ENCODE measurements at regions not wholly inside any gene's neighbourhood (a gene's known extent, or its start where the extent isn't known, plus 50 kb on each side); places are given as distances from the start of the nearest gene placed in this dataset.
"Not testable (repeated sequence)": the region's sequence is repeated elsewhere in the genome, so short reads cannot be mapped to it uniquely, and the experiment has no call there.

DNA sequence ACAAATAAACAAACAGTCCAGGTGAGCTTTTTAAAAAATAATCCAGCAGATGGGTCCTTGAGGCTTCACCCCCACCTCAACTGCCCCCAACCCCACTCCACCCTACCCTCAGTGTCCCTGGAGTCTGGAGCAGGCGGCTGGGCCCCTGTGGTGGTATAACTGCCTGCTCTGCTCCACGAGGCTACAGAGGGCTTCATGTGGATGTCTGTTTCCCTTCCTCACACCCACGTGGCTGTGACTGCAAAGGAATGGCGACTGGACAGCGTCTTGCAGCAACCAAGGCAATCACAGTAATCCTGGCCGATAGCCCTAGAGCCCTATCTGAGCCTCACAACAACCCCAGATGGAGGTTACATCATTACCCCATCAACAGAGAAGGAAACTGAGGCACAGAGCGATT is 76.5 kb downstream of the SLC2A10 start:
- ATAC-seq (ENCODE audit: low FRiP score): peak; percentile 6
- DNase-seq (ENCODE audit: low spot score): no peak
- TF ChIP-seq, protein P1, sequence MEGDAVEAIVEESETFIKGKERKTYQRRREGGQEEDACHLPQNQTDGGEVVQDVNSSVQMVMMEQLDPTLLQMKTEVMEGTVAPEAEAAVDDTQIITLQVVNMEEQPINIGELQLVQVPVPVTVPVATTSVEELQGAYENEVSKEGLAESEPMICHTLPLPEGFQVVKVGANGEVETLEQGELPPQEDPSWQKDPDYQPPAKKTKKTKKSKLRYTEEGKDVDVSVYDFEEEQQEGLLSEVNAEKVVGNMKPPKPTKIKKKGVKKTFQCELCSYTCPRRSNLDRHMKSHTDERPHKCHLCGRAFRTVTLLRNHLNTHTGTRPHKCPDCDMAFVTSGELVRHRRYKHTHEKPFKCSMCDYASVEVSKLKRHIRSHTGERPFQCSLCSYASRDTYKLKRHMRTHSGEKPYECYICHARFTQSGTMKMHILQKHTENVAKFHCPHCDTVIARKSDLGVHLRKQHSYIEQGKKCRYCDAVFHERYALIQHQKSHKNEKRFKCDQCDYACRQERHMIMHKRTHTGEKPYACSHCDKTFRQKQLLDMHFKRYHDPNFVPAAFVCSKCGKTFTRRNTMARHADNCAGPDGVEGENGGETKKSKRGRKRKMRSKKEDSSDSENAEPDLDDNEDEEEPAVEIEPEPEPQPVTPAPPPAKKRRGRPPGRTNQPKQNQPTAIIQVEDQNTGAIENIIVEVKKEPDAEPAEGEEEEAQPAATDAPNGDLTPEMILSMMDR (IDR thresholded peaks at IDR 0.05): no peak

DNA sequence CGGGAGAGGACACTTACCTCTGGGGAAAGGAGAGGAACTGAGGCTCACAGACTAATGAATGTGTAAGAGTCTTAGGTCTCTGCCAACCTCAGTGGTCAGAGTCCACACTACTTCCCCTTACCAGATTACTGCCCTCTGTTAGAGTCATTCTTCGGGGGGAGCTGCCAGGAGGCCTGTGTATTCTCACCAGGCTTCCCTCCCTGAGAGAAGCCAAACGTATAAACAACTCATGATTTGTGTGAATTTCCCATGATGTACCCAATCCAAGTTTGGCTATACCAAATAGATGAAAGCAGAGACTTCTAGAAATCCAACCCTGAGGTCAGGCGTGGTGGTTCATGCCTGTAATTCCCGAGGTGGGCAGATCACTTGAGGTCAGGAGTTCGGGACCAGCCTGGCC is 77.1 kb downstream of the SLC2A10 start:
- ATAC-seq (ENCODE audit: low FRiP score) (no peak), DNase-seq (ENCODE audit: low spot score) (no peak)
- TF ChIP-seq, protein P1 (IDR thresholded peaks at IDR 0.05): no peak

DNA sequence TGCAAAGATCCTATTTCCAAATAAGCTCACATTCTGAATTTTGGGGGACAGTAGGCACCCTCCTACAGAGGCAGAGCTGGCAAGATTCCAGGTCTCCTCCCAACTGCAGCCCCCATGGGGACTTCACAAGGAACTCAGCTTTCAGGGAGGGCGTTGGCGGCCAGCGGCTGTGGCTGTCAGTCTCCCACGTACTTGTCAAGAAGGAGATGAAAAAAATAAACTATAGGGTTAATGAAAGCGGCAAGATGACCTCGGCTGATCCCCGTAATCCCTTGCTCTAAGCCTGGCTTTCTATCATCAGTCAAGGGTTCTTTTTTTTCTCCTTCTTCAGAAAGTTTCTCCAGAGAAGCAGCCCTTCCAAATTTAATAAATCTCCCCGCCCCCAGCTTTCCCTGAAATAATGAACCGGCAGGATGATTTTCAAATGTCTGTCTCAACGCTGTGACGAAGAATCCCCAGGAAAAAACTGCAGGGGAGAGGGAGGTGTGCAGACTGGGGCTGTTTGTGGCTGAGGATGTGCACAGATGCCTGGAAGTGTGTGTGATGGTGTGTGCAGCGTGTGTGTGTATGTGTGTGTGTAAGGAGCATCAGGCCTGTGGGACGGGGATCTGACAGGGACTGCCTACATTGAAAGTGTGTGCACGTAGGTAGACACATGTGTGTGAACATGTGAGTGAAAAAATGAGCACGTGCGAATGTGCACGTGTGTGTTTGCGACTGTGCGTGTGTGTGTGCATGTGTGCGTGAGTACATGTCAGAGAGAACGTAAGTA is 78.7 kb downstream of the SLC2A10 start:
- TF ChIP-seq, protein P1 (IDR thresholded peaks at IDR 0.05): no peak
- ATAC-seq (ENCODE audit: low FRiP score): no peak
- no peak for DNase-seq (ENCODE audit: low spot score)

DNA sequence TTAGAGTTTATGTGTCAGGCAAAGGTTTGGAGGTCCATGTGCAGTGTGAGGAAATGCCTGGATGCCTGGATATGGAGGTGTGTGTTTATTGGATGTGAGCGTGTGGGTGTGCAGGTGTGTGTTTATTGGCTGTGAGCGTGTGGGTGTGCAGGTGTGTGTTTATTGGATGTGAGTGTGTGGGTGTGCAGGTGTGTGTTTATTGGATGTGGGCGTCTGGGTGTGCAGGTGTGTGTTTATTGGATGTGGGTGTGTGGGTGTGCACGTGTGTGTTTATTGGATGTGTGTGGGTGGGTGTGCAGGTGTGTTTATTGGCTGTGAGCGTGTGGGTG is 79.3 kb downstream of the SLC2A10 start:
- not testable (repeated sequence) for DNase-seq (ENCODE audit: low spot score); ATAC-seq (ENCODE audit: low FRiP score)

DNA sequence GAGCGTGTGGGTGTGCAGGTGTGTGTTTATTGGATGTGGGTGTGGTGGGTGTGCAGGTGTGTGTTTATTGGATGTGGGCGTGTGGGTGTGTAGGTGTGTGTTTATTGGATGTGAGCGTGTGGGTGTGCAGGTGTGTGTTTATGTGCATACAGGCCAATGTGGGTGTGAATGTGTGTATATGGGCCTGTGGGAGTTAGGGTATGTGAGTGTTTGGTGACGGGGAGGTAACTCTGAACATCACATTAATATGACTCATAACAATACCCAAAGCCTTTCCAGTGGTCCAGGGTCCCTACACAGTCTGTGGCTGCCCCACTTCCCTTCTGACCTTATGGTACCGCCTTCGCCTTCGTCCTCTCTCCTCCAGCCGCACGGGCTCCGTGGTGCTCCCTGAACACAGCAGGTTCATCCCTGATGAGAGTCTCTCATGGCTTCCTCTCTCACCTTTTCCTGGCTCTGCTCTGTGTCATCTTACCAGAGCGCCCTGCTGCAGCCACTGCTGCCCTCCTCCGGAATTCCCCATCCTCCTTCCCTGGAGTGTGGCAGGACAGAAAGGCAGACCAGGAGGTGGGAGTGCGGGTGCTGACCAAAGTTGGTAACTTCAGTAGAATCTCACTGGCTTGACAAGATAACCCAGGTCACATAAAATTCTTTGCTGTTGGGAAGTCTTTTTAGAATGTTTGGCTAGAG is 80.0 kb downstream of the SLC2A10 start:
- TF ChIP-seq, protein P1 (IDR thresholded peaks at IDR 0.05): no peak
- no peak for DNase-seq (ENCODE audit: low spot score)
- ATAC-seq (ENCODE audit: low FRiP score): no peak

DNA sequence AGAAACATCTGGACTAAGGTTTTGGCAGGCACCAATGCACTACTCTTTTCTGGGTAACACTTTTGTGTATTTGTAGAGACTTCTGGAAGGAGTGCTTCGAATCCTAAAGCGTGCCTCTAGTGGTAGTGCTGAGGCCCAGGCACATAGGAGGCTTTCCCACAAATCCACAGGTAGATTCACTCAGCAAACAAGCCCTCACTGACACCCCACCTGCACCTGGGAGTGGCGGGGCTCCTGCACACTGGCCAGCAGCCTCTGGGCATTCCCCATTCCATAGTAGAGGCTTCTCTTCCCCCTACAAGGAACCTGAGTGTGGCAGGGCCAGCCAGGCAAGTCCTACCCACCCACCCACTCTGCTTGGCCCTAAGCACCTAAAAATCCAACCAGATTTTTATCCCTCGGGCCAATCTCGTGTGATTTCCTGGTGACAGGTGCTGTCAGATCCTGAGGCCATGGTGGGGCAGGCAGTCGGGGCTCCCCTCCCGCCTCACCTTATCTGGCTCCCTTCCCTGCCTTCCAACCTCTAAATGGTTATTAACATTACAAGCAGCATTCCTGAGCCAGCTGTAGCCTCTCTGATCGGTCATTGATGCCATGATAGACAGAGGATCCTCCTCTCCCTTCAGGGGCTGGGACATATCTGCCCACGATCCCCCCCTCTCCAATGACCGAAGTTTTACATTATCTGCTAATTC is 82.4 kb downstream of the SLC2A10 start:
- DNase-seq (ENCODE audit: low spot score): no peak
- TF ChIP-seq, protein P1 (IDR thresholded peaks at IDR 0.05): no peak
- ATAC-seq (ENCODE audit: low FRiP score): no peak

DNA sequence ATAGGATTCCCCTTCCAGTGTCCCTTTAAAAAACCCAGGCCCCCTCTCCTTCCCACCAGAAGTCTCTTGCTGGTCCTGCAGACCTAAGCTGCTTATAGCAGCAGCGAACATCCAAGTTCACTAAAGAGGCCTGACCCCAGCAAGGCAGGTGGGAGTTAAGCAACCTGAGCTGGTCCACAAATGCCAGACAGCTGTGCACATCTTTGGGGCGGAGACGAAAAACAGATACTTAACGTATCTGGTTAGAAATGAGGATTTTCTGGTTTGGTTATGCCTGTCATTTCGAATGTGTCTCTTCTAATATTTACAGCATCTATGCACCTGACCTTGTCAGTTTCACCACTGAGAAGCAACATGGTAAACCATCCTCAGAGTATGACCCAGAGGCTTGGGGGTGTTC is 87.8 kb downstream of the SLC2A10 start:
- TF ChIP-seq, protein P1 (IDR thresholded peaks at IDR 0.05): no peak
- ATAC-seq (ENCODE audit: low FRiP score): no peak
- no peak for DNase-seq (ENCODE audit: low spot score)

All from omental fat pad (tissue), 3 donors.